AG08396 (cell line): ENCODE measurements at regions not wholly inside any gene's neighbourhood (a gene's known extent, or its start where the extent isn't known, plus 50 kb on each side); places are given as distances from the start of the nearest gene placed in this dataset.

Source experiments
- DNase-seq: peaks from one replicate; pipeline ENCODE4 v3.0.0; 2012; ENCODE audit warnings: low spot score, mixed read lengths

GRCh38 chr4:52234561-52235440 lies 183.7 kb downstream of the SPATA18 start:
- peak; percentile 13 for DNase-seq

GRCh38 chr4:52235552-52236201 lies 184.6 kb downstream of the SPATA18 start:
- no peak for DNase-seq

GRCh38 chr4:52241916-52242315 lies 190.8 kb downstream of the SPATA18 start:
- DNase-seq, result no peak

GRCh38 chr4:52243367-52243766 lies 192.3 kb downstream of the SPATA18 start:
- DNase-seq, result no peak

GRCh38 chr4:52244103-52244775 lies 193.1 kb downstream of the SPATA18 start:
- no peak for DNase-seq

- no peak for DNase-seq
These were observed 193.7 kb downstream of the SPATA18 start for GRCh38 chr4:52244848-52245247.

- no peak for DNase-seq
These were observed 195.7 kb downstream of the SPATA18 start for GRCh38 chr4:52246827-52247226.

- no peak for DNase-seq
These were observed 196.8 kb downstream of the SPATA18 start for GRCh38 chr4:52247941-52248340.

- no peak for DNase-seq
These were observed 197.7 kb downstream of the SPATA18 start for GRCh38 chr4:52248820-52249219.

GRCh38 chr4:52249581-52249980 lies 198.5 kb downstream of the SPATA18 start:
- DNase-seq, result no peak

- DNase-seq, result no peak
These were observed 199.1 kb downstream of the SPATA18 start for GRCh38 chr4:52250154-52250553.

- DNase-seq, result no peak
These were observed 200.8 kb downstream of the SPATA18 start for GRCh38 chr4:52251864-52252263.

- no peak for DNase-seq
These were observed 201.9 kb downstream of the SPATA18 start for GRCh38 chr4:52253025-52253424.

- DNase-seq, result no peak
These were observed 205.4 kb downstream of the SPATA18 start for GRCh38 chr4:52256522-52256921.

- DNase-seq, result no peak
These were observed 208.9 kb downstream of the SPATA18 start for GRCh38 chr4:52259978-52260377.

GRCh38 chr4:52260514-52261210 lies 209.6 kb downstream of the SPATA18 start:
- no peak for DNase-seq

GRCh38 chr4:52263607-52264006 lies 212.5 kb downstream of the SPATA18 start:
- no peak for DNase-seq

GRCh38 chr4:52265781-52266525 lies 214.8 kb downstream of the SPATA18 start:
- no peak for DNase-seq

- DNase-seq, result no peak
These were observed 215.5 kb downstream of the SPATA18 start for GRCh38 chr4:52266537-52267137.

GRCh38 chr4:52269761-52270160 lies 218.7 kb downstream of the SPATA18 start:
- DNase-seq, result no peak

GRCh38 chr4:52273885-52274284 lies 222.8 kb downstream of the SPATA18 start:
- DNase-seq, result no peak
